DND-41 (cell line): ENCODE measurements at regions not wholly inside any gene's neighbourhood (a gene's known extent, or its start where the extent isn't known, plus 50 kb on each side); places are given as distances from the start of the nearest gene placed in this dataset.

Experiments
- ATAC-seq: fragments of 200-7000 bp; cut with Tn5 transposase; 3 replicates; pipeline ENCODE4 v1.9.1; 2021; ENCODE audit warnings: low read depth; ENCODE audit not compliant: insufficient read depth
- DNase-seq: peaks from one replicate; pipeline ENCODE4 v3.0.0-alpha.2; 2020
- H2AFZ ChIP-seq: 2 replicates; pipeline ENCODE4 v1.6.0; 2012; ENCODE audit warnings: low read depth, low read length
- H3K27ac ChIP-seq: 2 replicates; pipeline ENCODE4 v1.5.1; 2012; ENCODE audit warnings: low read length, inconsistent platforms
- H3K27me3 ChIP-seq: fragments of 200-600 bp; sonication (generic); 2 replicates; pipeline ENCODE4 v1.6.0; 2012; ENCODE audit warnings: low read length, mild to moderate bottlenecking, inconsistent platforms; ENCODE audit not compliant: insufficient read depth, poor library complexity
- H3K36me3 ChIP-seq: 2 replicates; pipeline ENCODE4 v1.5.1; 2012; ENCODE audit warnings: low read length, inconsistent platforms; ENCODE audit not compliant: insufficient read depth
- H3K4me1 ChIP-seq: 2 replicates; pipeline ENCODE4 v1.5.1; 2012; ENCODE audit warnings: mild to moderate bottlenecking, low read length; ENCODE audit not compliant: insufficient read depth
- H3K4me2 ChIP-seq: 2 replicates; pipeline ENCODE4 v1.6.0; 2012; ENCODE audit warnings: mild to moderate bottlenecking, moderate library complexity, low read length, inconsistent platforms; ENCODE audit not compliant: insufficient read depth
- H3K4me3 ChIP-seq, 2 experiments: fragments of 200-600 bp in 1 of 2; shearing (Covaris generic) in 1 of 2; 2 replicates each; pipeline ENCODE4 v1.5.1; 2012 to 2016; ENCODE audit warnings: inconsistent platforms in 2 of 2, low read length in 2 of 2, mild to moderate bottlenecking in 2 of 2, low read depth in 1 of 2, moderate library complexity in 1 of 2
- H3K79me2 ChIP-seq: 2 replicates; pipeline ENCODE4 v1.6.0; 2012; ENCODE audit warnings: low read length, inconsistent platforms; ENCODE audit not compliant: insufficient read depth
- H3K9ac ChIP-seq: 2 replicates; pipeline ENCODE4 v1.6.0; 2012; ENCODE audit warnings: low read depth, mild to moderate bottlenecking, inconsistent platforms, low read length, moderate library complexity
- H3K9me3 ChIP-seq: 2 replicates; pipeline ENCODE4 v1.5.1; 2012; ENCODE audit warnings: low read length, moderate library complexity, mild to moderate bottlenecking, inconsistent platforms; ENCODE audit not compliant: insufficient read depth, severe bottlenecking
- H4K20me1 ChIP-seq: 2 replicates; pipeline ENCODE4 v1.6.0; 2012; ENCODE audit warnings: low read length; ENCODE audit not compliant: insufficient read depth
- CTCF ChIP-seq: IDR thresholded peaks from 2 replicates; pipeline ENCODE4 v1.5.1; 2012; ENCODE audit warnings: borderline replicate concordance, low read length, moderate library complexity, mild to moderate bottlenecking; ENCODE audit not compliant: poor library complexity, severe bottlenecking; ENCODE audit errors: extremely low read depth
- EZH2 ChIP-seq: IDR thresholded peaks from 3 replicates; pipeline ENCODE4 v1.6.1; 2012; ENCODE audit warnings: borderline replicate concordance, low read depth, mild to moderate bottlenecking, moderate library complexity, low read length, inconsistent platforms; ENCODE audit not compliant: severe bottlenecking

DNA sequence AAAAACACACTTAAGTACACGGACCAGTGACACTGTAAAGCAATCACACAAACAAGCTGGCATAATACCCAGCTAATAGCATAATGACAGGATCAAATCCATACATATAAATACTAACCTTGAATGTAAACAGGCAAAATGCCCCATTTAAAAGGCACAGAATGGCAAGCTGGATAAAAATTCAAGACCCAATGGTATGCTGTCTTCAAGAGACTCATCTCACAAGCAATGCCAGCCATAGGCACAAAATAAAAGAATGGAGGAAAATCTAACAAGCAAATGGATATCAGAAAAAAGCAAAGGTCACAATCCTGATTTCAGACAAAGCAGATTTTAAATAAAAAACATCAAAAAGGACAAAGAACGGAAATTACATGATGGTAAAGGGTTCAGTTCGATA, 79.1 kb upstream of the PTGFR start:
- Histone ChIP-seq H3K79me2 (no peaks in the 10 kb centered on the region), H3K9ac (no peak overlapping the region), H2AFZ (no peak overlapping the region), H4K20me1 (no peaks in the 10 kb centered on the region), H3K27me3 (no peaks in the 10 kb centered on the region), H3K9me3 (no peaks in the 10 kb centered on the region), H3K4me2 (no peak overlapping the region), H3K4me1 (no peaks in the 10 kb centered on the region), H3K4me3 (no peak overlapping the region), H3K27ac (no peak overlapping the region), H3K36me3 (no peaks in the 10 kb centered on the region)
- TF ChIP-seq CTCF = no peak
- no peak for TF ChIP-seq EZH2
- DNase-seq (no peak), ATAC-seq (no peak)

DNA sequence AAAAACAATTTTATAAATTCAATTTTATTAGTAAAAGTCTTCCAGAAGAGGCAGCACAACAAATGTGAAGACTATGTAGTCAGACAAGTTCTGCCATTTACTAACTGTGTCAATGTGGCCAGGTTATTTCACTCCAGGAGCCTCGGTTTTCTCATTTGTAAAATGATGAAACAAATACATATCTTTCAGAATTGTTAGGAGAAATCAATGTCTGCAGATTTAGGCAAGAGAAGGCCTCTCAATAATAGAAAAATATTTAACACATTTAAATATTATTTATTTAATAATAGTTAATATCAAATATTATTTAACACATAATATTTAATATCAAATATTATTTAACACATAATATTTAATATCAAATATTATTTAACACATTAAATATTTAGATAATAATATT, 75.6 kb upstream of the PTGFR start:
- H3K4me3 ChIP-seq = no peak overlapping the region
- H2AFZ ChIP-seq = no peak overlapping the region
- ATAC-seq (no peak), DNase-seq (no peak)
- H3K4me2 ChIP-seq = no peak overlapping the region
- H3K27ac ChIP-seq = no peak overlapping the region
- H3K4me1 ChIP-seq = no peaks in the 10 kb centered on the region
- H3K27me3 ChIP-seq = peaks cover 3% of the 10 kb centered on the region
- H3K36me3 ChIP-seq = no peaks in the 10 kb centered on the region
- TF ChIP-seq EZH2 = no peak
- TF ChIP-seq CTCF = no peak
- no peak overlapping the region for H3K9ac ChIP-seq
- no peaks in the 10 kb centered on the region for H4K20me1 ChIP-seq
- no peaks in the 10 kb centered on the region for H3K9me3 ChIP-seq
- H3K79me2 ChIP-seq = no peaks in the 10 kb centered on the region

GRCh38 chr1:78419309-78419708, 71.5 kb upstream of the PTGFR start:
- no peak for ATAC-seq
- TF ChIP-seq CTCF = no peak
- TF ChIP-seq EZH2 = no peak
- no peak overlapping the region for H2AFZ ChIP-seq

DNA sequence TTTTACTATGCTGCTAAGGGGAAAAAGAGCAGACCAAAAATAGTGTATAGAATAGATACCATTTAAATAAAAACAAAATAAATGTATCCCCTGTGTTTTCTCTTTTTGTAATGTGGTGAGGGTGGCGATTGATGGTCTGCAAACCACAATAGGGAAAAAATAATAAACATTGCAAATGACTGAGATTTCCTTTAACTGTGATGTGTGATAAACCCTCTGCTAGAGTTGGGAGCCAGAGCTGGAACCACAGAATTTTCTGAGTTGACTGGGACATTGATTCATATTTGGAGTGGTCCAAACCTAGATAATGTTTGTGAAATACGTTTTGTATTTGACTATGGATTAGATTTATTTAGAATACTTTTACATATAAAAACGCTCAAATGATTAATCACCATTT, 70.6 kb upstream of the PTGFR start:
- Histone ChIP-seq H3K4me1 (no peaks in the 10 kb centered on the region), H3K4me3 (no peak overlapping the region), H3K4me2 (no peak overlapping the region), H3K27me3 (peaks cover 3% of the 10 kb centered on the region), H2AFZ (no peak overlapping the region), H3K36me3 (no peaks in the 10 kb centered on the region), H3K9me3 (no peaks in the 10 kb centered on the region), H4K20me1 (no peaks in the 10 kb centered on the region), H3K79me2 (no peaks in the 10 kb centered on the region), H3K9ac (no peak overlapping the region), H3K27ac (no peak overlapping the region)
- DNase-seq (no peak), ATAC-seq (no peak)
- TF ChIP-seq CTCF (no peak), EZH2 (no peak)

More at GRCh38 chr1:78419309-78419708, 71.5 kb upstream of the PTGFR start:
- no peaks in the 10 kb centered on the region for H3K36me3 ChIP-seq
- no peak overlapping the region for H3K4me3 ChIP-seq
- no peak overlapping the region for H3K27ac ChIP-seq
- DNase-seq = no peak
- no peak overlapping the region for H3K4me2 ChIP-seq
- H4K20me1 ChIP-seq = no peaks in the 10 kb centered on the region
- H3K9ac ChIP-seq = no peak overlapping the region
- H3K27me3 ChIP-seq = peaks cover 3% of the 10 kb centered on the region
- H3K79me2 ChIP-seq = no peaks in the 10 kb centered on the region
- no peaks in the 10 kb centered on the region for H3K9me3 ChIP-seq
- no peaks in the 10 kb centered on the region for H3K4me1 ChIP-seq
